ENCODE measurements at regions not wholly inside any gene's neighbourhood (a gene's known extent, or its start where the extent isn't known, plus 50 kb on each side); places are given as distances from the start of the nearest gene placed in this dataset.

DNA sequence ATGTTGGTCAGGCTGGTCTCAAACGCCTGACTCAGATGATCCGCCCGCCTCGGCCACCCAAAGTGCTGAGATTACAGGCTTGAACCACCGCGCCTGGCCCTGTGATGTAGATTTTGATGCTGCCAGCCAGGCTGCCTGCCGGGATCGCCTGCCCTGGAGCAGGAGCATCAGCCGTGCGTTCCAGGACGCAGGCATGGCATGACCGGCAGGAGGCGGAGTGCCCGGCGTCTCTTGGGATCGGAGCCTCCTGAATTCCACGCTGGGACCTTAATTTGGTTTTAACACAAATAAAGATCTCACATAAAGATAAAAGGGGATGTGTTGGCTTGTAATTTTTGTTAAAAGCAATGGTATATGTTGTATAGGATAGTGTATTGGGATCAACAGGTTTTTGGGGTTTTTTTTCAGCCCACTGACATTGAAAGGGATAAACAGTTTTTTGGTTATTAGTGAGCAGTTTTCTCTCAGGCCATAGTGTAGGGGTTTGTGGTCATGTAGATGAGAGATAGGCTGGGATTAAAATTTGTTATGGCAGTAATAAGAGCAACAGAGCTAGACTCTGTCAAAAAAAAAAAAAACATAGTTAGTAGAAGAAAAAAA is 1406.4 kb downstream of the UQCRFS1 start:
- FAIRE-seq (no peak), DNase-seq (ENCODE audit: low read depth, low spot score) (no peak), ATAC-seq (no peak)
- H3K36me3 ChIP-seq (ENCODE audit: control insufficient read depth in 2 of 2, insufficient read depth in 2 of 2, low read length in 1 of 2), result peaks cover 0 to 5% of the 10 kb centered on the region in 2 experiments; a peak in 3 of 4 replicates
- ChIA-PET RAD21 (ENCODE audit: unreplicated experiment) (no interaction called here), CTCF (no interaction called here), SMC1A (ENCODE audit: uncharacterized antibody, unreplicated experiment) (no interaction called here), POLR2A (no interaction called here)
- H3K79me2 ChIP-seq (ENCODE audit: control insufficient read depth, insufficient read depth, low read length), result no peaks in the 10 kb centered on the region
- H4K20me1 ChIP-seq (ENCODE audit: control insufficient read depth, insufficient read depth), result no peaks in the 10 kb centered on the region
- no peak overlapping the region for H3K4me3 ChIP-seq
- H3K4me2 ChIP-seq (ENCODE audit: control insufficient read depth, insufficient read depth), result no peak overlapping the region
- in situ Hi-C loops (cut with MboI), result no loop called here
- 93% methylated on average over 17 of the region's 17 CpGs for WGBS (ENCODE audit: insufficient coverage, insufficient replicate concordance, low lambda C conversion rate, missing lambda C conversion rate)
- H3K4me1 ChIP-seq (ENCODE audit: control insufficient read depth, insufficient read depth, low read length), result no peaks in the 10 kb centered on the region
- no peak overlapping the region for H3K9ac ChIP-seq (ENCODE audit: control insufficient read depth, insufficient read depth, low read length)
- TF ChIP-seq NKRF (conservative IDR thresholded peaks at IDR 0.05), result no peak
- no peak for TF ChIP-seq YBX1 (IDR thresholded peaks at IDR 0.05)
- no peak for TF ChIP-seq ZNF622 (IDR thresholded peaks at IDR 0.05)
- TF ChIP-seq, protein P1, sequence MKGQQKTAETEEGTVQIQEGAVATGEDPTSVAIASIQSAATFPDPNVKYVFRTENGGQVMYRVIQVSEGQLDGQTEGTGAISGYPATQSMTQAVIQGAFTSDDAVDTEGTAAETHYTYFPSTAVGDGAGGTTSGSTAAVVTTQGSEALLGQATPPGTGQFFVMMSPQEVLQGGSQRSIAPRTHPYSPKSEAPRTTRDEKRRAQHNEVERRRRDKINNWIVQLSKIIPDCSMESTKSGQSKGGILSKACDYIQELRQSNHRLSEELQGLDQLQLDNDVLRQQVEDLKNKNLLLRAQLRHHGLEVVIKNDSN (IDR thresholded peaks at IDR 0.05; ENCODE audit: borderline replicate concordance, extremely low read length, insufficient read depth, low read depth, low read length), result no peak
- TF ChIP-seq ELK1 (IDR thresholded peaks at IDR 0.05; ENCODE audit: low read depth, low read length), result no peak
- TF ChIP-seq WRNIP1 (IDR thresholded peaks at IDR 0.05; ENCODE audit: borderline replicate concordance, low read depth, low read length), result no peak
- intact Hi-C loops (cut with micrococcal nuclease; ENCODE audit: unreplicated experiment), result no loop called here
- BruUV-seq (replicated peaks), result no TSS peak
- no peaks in the 10 kb centered on the region; the same call in 2 of the 3 replicates for H3K9me3 ChIP-seq (replicated peaks; ENCODE audit: control insufficient read depth, insufficient read depth, low read length)
- H2AFZ ChIP-seq (ENCODE audit: control insufficient read depth, low read depth, low read length), result no peak overlapping the region
- no peaks in the 10 kb centered on the region for H3K27me3 ChIP-seq (replicated peaks in 1 of 2; ENCODE audit: control insufficient read depth in 2 of 2, insufficient read depth in 2 of 2, low read length in 1 of 2)
- no peak overlapping the region for H3K27ac ChIP-seq (ENCODE audit: control insufficient read depth, insufficient read depth)
